Activated CD4-positive, alpha-beta T cell treated with anti-CD3 and anti-CD28 coated beads, Interleukin-2, Interleukin-4, amounts not matched to agents 100 ng/mL and 50 ng/mL, durations not matched to agents 16 hours and 8 hours (primary cell): ENCODE measurements at regions not wholly inside any gene's neighbourhood (a gene's known extent, or its start where the extent isn't known, plus 50 kb on each side); places are given as distances from the start of the nearest gene placed in this dataset.
"Not testable (repeated sequence)": the region's sequence is repeated elsewhere in the genome, so short reads cannot be mapped to it uniquely, and the experiment has no call there.

Experiments
- DNase-seq: peaks from one replicate; pipeline ENCODE4 v3.0.0-alpha.2; 2020; ENCODE audit warnings: low spot score

GRCh38 chr9:103237571-103238109 is 242.5 kb downstream of the CYLC2 start:
- not testable (repeated sequence) for DNase-seq

GRCh38 chr9:103242025-103242424 is 246.9 kb downstream of the CYLC2 start:
- no peak for DNase-seq

- DNase-seq = no peak
These were observed 247.4 kb downstream of the CYLC2 start for GRCh38 chr9:103242486-103242885.

GRCh38 chr9:103243553-103243952 is 248.4 kb downstream of the CYLC2 start:
- no peak for DNase-seq

GRCh38 chr9:103245369-103245768 is 250.2 kb downstream of the CYLC2 start:
- DNase-seq = no peak

GRCh38 chr9:103261951-103262350 is 266.8 kb downstream of the CYLC2 start:
- DNase-seq = no peak

GRCh38 chr9:103266064-103266463 is 270.9 kb downstream of the CYLC2 start:
- DNase-seq = no peak

- DNase-seq = no peak
These were observed 282.1 kb downstream of the CYLC2 start for GRCh38 chr9:103277240-103277639.

- DNase-seq = no peak
These were observed 286.0 kb downstream of the CYLC2 start for GRCh38 chr9:103281126-103281525.

- DNase-seq = no peak
These were observed 292.2 kb downstream of the CYLC2 start for GRCh38 chr9:103287361-103287760.

- DNase-seq = no peak
These were observed 301.1 kb downstream of the CYLC2 start for GRCh38 chr9:103296189-103296588.

GRCh38 chr9:103301051-103301450 is 305.9 kb downstream of the CYLC2 start:
- no peak for DNase-seq

GRCh38 chr9:103304797-103305196 is 309.7 kb downstream of the CYLC2 start:
- no peak for DNase-seq

- no peak for DNase-seq
These were observed 324.8 kb downstream of the CYLC2 start for GRCh38 chr9:103319979-103320378.

- DNase-seq = no peak
These were observed 328.6 kb downstream of the CYLC2 start for GRCh38 chr9:103323699-103324098.

- no peak for DNase-seq
These were observed 340.3 kb downstream of the CYLC2 start for GRCh38 chr9:103335461-103335860.

GRCh38 chr9:103355000-103355399 is 359.9 kb downstream of the CYLC2 start:
- DNase-seq = no peak

GRCh38 chr9:103357980-103358379 is 362.8 kb downstream of the CYLC2 start:
- not testable (repeated sequence) for DNase-seq

- no peak for DNase-seq
These were observed 366.8 kb downstream of the CYLC2 start for GRCh38 chr9:103361906-103362305.

GRCh38 chr9:103362986-103363385 is 367.9 kb downstream of the CYLC2 start:
- DNase-seq = no peak

GRCh38 chr9:103364753-103365152 is 369.6 kb downstream of the CYLC2 start:
- no peak for DNase-seq

GRCh38 chr9:103371152-103371551 is 376.0 kb downstream of the CYLC2 start:
- DNase-seq = no peak

GRCh38 chr9:103372828-103373227 is 377.7 kb downstream of the CYLC2 start:
- DNase-seq = no peak

- no peak for DNase-seq
These were observed 382.5 kb downstream of the CYLC2 start for GRCh38 chr9:103377667-103378066.
